HCT116 (cell line): ENCODE measurements at regions not wholly inside any gene's neighbourhood (a gene's known extent, or its start where the extent isn't known, plus 50 kb on each side); places are given as distances from the start of the nearest gene placed in this dataset.

Experiments
- ATAC-seq: fragments of 200-7000 bp; cut with Tn5 transposase; 2 replicates; pipeline ENCODE4 v1.9.1; 2020; ENCODE audit warnings: mild to moderate bottlenecking, moderate library complexity
- BruUV-seq: library from RNA; stranded (reverse); fragments of 400-500 nt; replicated peaks from 2 replicates; lab custom pipeline; 2021; lab: Mats Ljungman, UMichigan
- CTCF ChIA-PET: fragments of 300-600 bp; sonication (Branson Sonifier 250); formaldehyde crosslinking; loops from one replicate; lab custom pipeline; 2021; ENCODE audit warnings: antibody characterized with exemption; lab: Charles Lee
- POLR2A ChIA-PET: fragments of 300-600, 350-600 bp; sonication (Branson Sonifier 250); formaldehyde crosslinking; loops from one replicate; lab custom pipeline; 2021; ENCODE audit warnings: antibody characterized with exemption; lab: Charles Lee
- RAD21 ChIA-PET, 2 experiments: fragments of 300-600 bp; sonication (Branson Sonifier 250); formaldehyde crosslinking; loops; one replicate each; lab custom pipeline; 2023; ENCODE audit warnings: low total read pairs in 2 of 2; ENCODE audit not compliant: uncharacterized antibody in 2 of 2, unreplicated experiment in 2 of 2, low non-redundant PET in 1 of 2; lab: Charles Lee
- DNase-seq: peaks from one replicate; pipeline ENCODE4 v3.0.0-alpha.2; 2010; ENCODE audit warnings: low read depth, low spot score
- H2AFZ ChIP-seq: fragments of 200-600 bp; shearing (Covaris generic), sonication (generic); 2 replicates; pipeline ENCODE4 v1.6.1; 2017; ENCODE audit warnings: low read depth, mixed run types, mixed read lengths, antibody characterized with exemption, low read length; ENCODE audit not compliant: poor library complexity, severe bottlenecking
- H3K27ac ChIP-seq: 2 replicates; pipeline ENCODE4 v1.5.1; 2012; ENCODE audit warnings: low read depth, low read length
- H3K27me3 ChIP-seq: fragments of 200-600 bp; sonication (generic); 2 replicates; pipeline ENCODE4 v1.6.1; 2016; ENCODE audit warnings: mixed run types, low read length, mixed read lengths; ENCODE audit not compliant: insufficient read depth
- H3K36me3 ChIP-seq, 2 experiments: fragments of 200-500 bp in 1 of 2; fragments of 200-600 bp in 1 of 2; sonication (Bioruptor generic) in 1 of 2; sonication (generic) in 1 of 2; 2 replicates each; pipeline versions ENCODE4 v1.5.1 to v1.6.1; 2014 to 2016; ENCODE audit warnings: low read length in 2 of 2, inconsistent platforms in 1 of 2, mixed read lengths in 1 of 2, mixed run types in 1 of 2; ENCODE audit not compliant: insufficient read depth in 2 of 2, control insufficient read depth in 1 of 2
- H3K4me1 ChIP-seq, 2 experiments: fragments of 200-600 bp in 1 of 2; sonication (generic) in 1 of 2; 2 replicates each; pipeline versions ENCODE4 v1.5.1 to v1.6.1; 2012 to 2017; ENCODE audit warnings: low read length in 2 of 2, inconsistent platforms in 1 of 2, mild to moderate bottlenecking in 1 of 2, mixed read lengths in 1 of 2, mixed run types in 1 of 2, moderate library complexity in 1 of 2; ENCODE audit not compliant: insufficient read depth in 2 of 2, control insufficient read depth in 1 of 2
- H3K4me2 ChIP-seq: fragments of 200-600 bp; sonication (generic); 2 replicates; pipeline ENCODE4 v1.6.1; 2017; ENCODE audit warnings: mixed run types, low read length, mixed read lengths
- H3K4me3 ChIP-seq, 2 experiments: fragments of 200-600 bp in 1 of 2; sonication (generic) in 1 of 2; replicated peaks in 1 of 2; 2 replicates each; pipeline ENCODE4 v1.5.1; 2011 to 2016; ENCODE audit warnings: low read length in 2 of 2, control low read depth in 1 of 2, low read depth in 1 of 2, mild to moderate bottlenecking in 1 of 2, mixed read lengths in 1 of 2, mixed run types in 1 of 2
- H3K79me2 ChIP-seq: fragments of 200-600 bp; sonication (generic); 2 replicates; pipeline ENCODE4 v1.6.1; 2017; ENCODE audit warnings: mild to moderate bottlenecking, mixed run types, low read length, moderate library complexity, mixed read lengths; ENCODE audit not compliant: insufficient read depth
- H3K9ac ChIP-seq: fragments of 200-600 bp; sonication (generic); 2 replicates; pipeline ENCODE4 v1.6.1; 2016; ENCODE audit warnings: low read length, mixed read lengths
- H3K9me2 ChIP-seq: fragments of 200-600 bp; sonication (generic), shearing (Covaris generic); 2 replicates; pipeline ENCODE4 v1.6.1; 2017; ENCODE audit warnings: mixed run types, mild to moderate bottlenecking, moderate library complexity; ENCODE audit not compliant: insufficient read depth
- H3K9me3 ChIP-seq, 2 experiments: fragments of 200-500 bp in 1 of 2; fragments of 200-600 bp in 1 of 2; sonication (Bioruptor generic) in 1 of 2; sonication (generic) in 1 of 2; 2 replicates each; pipeline ENCODE4 v1.6.1; 2014 to 2017; ENCODE audit warnings: low read length in 2 of 2, mixed read lengths in 2 of 2, inconsistent platforms in 1 of 2, low read depth in 1 of 2, mild to moderate bottlenecking in 1 of 2, mixed run types in 1 of 2, moderate library complexity in 1 of 2; ENCODE audit not compliant: control insufficient read depth in 1 of 2, insufficient read depth in 1 of 2
- H4K20me1 ChIP-seq: fragments of 200-600 bp; sonication (generic), shearing (Covaris generic); 2 replicates; pipeline ENCODE4 v1.6.1; 2017; ENCODE audit warnings: mixed run types, mild to moderate bottlenecking, moderate library complexity; ENCODE audit not compliant: insufficient read depth
- CBX3 ChIP-seq: IDR thresholded peaks from 2 replicates; pipeline ENCODE4 v1.6.1; 2012; ENCODE audit warnings: low read depth
- CEBPB ChIP-seq: IDR thresholded peaks from 2 replicates; pipeline ENCODE4 v1.6.1; 2012; ENCODE audit warnings: low read depth
- ELF1 ChIP-seq: IDR thresholded peaks from 2 replicates; pipeline ENCODE4 v1.6.1; 2012; ENCODE audit warnings: low read depth, borderline replicate concordance
- EZH2 ChIP-seq: fragments of 200-600 bp; sonication (generic); IDR thresholded peaks from 2 replicates; pipeline ENCODE4 v1.6.1; 2017; ENCODE audit warnings: antibody characterized with exemption, mixed run types
- JUND ChIP-seq: IDR thresholded peaks from 2 replicates; pipeline ENCODE4 v1.6.1; 2012
- POLR2A ChIP-seq: IDR thresholded peaks from 2 replicates; pipeline ENCODE4 v1.7.0; 2011; ENCODE audit warnings: borderline replicate concordance; ENCODE audit not compliant: insufficient read depth, insufficient read length; ENCODE audit errors: extremely low read depth
- SRF ChIP-seq: IDR thresholded peaks from 2 replicates; pipeline ENCODE4 v1.6.1; 2012; ENCODE audit warnings: low read depth
- TCF7L2 ChIP-seq: IDR thresholded peaks from 2 replicates; pipeline ENCODE4 v1.7.0; 2011; ENCODE audit warnings: borderline replicate concordance, inconsistent platforms; ENCODE audit not compliant: insufficient read depth, insufficient read length; ENCODE audit errors: extremely low read depth
- ZFX ChIP-seq: fragments of 450-650 bp; IDR thresholded peaks from 2 replicates; pipeline ENCODE4 v1.6.1; 2017
- ZNF274 ChIP-seq: fragments of 200-500 bp; sonication (Bioruptor generic); IDR thresholded peaks from 2 replicates; pipeline ENCODE4 v1.6.1; 2014; ENCODE audit warnings: mild to moderate bottlenecking, low read depth, low read length, inconsistent platforms
- intact Hi-C: fragments of 100-400 bp; cut with micrococcal nuclease; formaldehyde crosslinking; loops from 2 replicates; pipeline ENCODE4 v1.10.0; 2022
- TF ChIP-seq, protein P1 (sequence below): IDR thresholded peaks from 2 replicates; pipeline ENCODE4 v1.6.1; 2012; ENCODE audit warnings: low read depth
- TF ChIP-seq, protein P2 (sequence below), 3 experiments: fragments of 200-600 bp in 1 of 3; sonication (generic) in 1 of 3; IDR thresholded peaks in 2 of 3; conservative IDR thresholded peaks in 1 of 3; 2 replicates each; pipeline ENCODE4 v1.5.1; 2012 to 2017; ENCODE audit warnings: low read depth in 2 of 3, low read length in 2 of 3, antibody characterized with exemption in 1 of 3, borderline replicate concordance in 1 of 3, control low read depth in 1 of 3, mild to moderate bottlenecking in 1 of 3, mixed read lengths in 1 of 3, mixed run types in 1 of 3, moderate library complexity in 1 of 3; ENCODE audit not compliant: insufficient read depth in 1 of 3

DNA sequence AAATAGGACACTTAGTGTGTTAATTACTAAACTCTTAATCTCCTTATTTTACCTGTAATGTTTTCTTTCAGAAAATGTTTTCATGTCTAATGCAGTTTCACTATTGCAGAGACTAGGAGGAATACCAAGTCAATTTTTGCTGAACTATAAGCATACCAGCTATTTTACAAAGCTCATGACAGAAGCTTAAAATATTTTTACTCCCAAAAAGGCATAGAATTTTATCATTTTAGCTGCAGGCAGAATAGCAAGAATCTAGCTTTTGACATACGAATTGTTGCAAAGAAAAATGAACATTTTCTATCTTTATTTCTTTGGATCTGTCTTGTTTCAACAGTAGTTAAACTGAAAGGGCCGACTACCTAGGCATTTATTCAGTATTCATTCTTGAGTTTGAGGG lies 366.9 kb downstream of the FAT3 start (continued):
- TF ChIP-seq, protein P1, sequence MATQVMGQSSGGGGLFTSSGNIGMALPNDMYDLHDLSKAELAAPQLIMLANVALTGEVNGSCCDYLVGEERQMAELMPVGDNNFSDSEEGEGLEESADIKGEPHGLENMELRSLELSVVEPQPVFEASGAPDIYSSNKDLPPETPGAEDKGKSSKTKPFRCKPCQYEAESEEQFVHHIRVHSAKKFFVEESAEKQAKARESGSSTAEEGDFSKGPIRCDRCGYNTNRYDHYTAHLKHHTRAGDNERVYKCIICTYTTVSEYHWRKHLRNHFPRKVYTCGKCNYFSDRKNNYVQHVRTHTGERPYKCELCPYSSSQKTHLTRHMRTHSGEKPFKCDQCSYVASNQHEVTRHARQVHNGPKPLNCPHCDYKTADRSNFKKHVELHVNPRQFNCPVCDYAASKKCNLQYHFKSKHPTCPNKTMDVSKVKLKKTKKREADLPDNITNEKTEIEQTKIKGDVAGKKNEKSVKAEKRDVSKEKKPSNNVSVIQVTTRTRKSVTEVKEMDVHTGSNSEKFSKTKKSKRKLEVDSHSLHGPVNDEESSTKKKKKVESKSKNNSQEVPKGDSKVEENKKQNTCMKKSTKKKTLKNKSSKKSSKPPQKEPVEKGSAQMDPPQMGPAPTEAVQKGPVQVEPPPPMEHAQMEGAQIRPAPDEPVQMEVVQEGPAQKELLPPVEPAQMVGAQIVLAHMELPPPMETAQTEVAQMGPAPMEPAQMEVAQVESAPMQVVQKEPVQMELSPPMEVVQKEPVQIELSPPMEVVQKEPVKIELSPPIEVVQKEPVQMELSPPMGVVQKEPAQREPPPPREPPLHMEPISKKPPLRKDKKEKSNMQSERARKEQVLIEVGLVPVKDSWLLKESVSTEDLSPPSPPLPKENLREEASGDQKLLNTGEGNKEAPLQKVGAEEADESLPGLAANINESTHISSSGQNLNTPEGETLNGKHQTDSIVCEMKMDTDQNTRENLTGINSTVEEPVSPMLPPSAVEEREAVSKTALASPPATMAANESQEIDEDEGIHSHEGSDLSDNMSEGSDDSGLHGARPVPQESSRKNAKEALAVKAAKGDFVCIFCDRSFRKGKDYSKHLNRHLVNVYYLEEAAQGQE = no peak
- TF ChIP-seq POLR2A (no peak), JUND (no peak), TCF7L2 (no peak), CEBPB (no peak)
- TF ChIP-seq, protein P2, sequence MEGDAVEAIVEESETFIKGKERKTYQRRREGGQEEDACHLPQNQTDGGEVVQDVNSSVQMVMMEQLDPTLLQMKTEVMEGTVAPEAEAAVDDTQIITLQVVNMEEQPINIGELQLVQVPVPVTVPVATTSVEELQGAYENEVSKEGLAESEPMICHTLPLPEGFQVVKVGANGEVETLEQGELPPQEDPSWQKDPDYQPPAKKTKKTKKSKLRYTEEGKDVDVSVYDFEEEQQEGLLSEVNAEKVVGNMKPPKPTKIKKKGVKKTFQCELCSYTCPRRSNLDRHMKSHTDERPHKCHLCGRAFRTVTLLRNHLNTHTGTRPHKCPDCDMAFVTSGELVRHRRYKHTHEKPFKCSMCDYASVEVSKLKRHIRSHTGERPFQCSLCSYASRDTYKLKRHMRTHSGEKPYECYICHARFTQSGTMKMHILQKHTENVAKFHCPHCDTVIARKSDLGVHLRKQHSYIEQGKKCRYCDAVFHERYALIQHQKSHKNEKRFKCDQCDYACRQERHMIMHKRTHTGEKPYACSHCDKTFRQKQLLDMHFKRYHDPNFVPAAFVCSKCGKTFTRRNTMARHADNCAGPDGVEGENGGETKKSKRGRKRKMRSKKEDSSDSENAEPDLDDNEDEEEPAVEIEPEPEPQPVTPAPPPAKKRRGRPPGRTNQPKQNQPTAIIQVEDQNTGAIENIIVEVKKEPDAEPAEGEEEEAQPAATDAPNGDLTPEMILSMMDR (IDR thresholded peaks at IDR 0.05 in 2 of 3, conservative IDR thresholded peaks at IDR 0.05 in 1 of 3; ENCODE audit: borderline replicate concordance in 1 of 3, insufficient read depth in 1 of 3, low read depth in 2 of 3, low read length in 2 of 3) = no peak

DNA sequence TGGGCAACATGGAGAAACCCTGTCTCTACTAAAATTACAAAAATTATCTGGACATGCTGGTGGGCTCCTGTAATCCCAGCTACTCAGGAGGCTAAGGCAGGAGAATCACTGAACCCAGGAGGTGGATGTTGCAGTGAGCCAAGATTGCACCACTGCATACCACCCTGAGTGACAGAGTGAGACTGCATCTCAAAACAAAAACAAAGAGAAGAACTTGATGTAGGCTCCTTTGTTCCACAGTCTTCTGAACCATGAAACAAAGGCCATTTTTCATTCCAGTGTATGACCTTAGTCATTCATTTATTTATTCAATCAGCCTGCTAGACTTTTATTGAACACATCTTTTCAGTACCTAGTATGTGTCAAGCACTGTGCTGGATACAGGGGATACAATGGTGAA lies 369.6 kb downstream of the FAT3 start:
- no peak overlapping the region for H2AFZ ChIP-seq
- H3K36me3 ChIP-seq = no peaks in the 10 kb centered on the region
- peaks cover 0 to 4% of the 10 kb centered on the region in 2 experiments; a peak in 2 of 4 replicates for H3K9me3 ChIP-seq
- no TSS peak for BruUV-seq
- no peaks in the 10 kb centered on the region for H3K4me1 ChIP-seq
- RAD21 ChIA-PET = no interaction called here
- no peak overlapping the region for H3K4me3 ChIP-seq
- DNase-seq = no peak
- intact Hi-C loops = no loop called here
- no peaks in the 10 kb centered on the region for H3K9me2 ChIP-seq
- H3K9ac ChIP-seq = no peak overlapping the region
- ATAC-seq = no peak
- no peak for TF ChIP-seq JUND
- TF ChIP-seq ZNF274 = no peak
- TF ChIP-seq TCF7L2 = no peak
- no peak for TF ChIP-seq ELF1
- no peak for TF ChIP-seq EZH2
- TF ChIP-seq ZFX = no peak
- no peak for TF ChIP-seq SRF
- no peak for TF ChIP-seq CBX3
- TF ChIP-seq, all 23 proteins: peak for 0
- H3K27ac ChIP-seq = no peak overlapping the region
- no peak overlapping the region for H3K4me2 ChIP-seq
- H3K79me2 ChIP-seq = no peaks in the 10 kb centered on the region
- no peaks in the 10 kb centered on the region for H4K20me1 ChIP-seq
- ChIA-PET CTCF (no interaction called here), POLR2A (no interaction called here)
- no peaks in the 10 kb centered on the region for H3K27me3 ChIP-seq
